Activated CD4-positive, alpha-beta T cell treated with anti-CD3 and anti-CD28 coated beads, Interleukin-2, amount 10 ng/mL, durations not matched to agents 7 days and 5 days (primary cell): ENCODE measurements at regions not wholly inside any gene's neighbourhood (a gene's known extent, or its start where the extent isn't known, plus 50 kb on each side); places are given as distances from the start of the nearest gene placed in this dataset.

ENCODE experiments used
- CTCF ChIA-PET: fragments of 350-600 bp; sonication (Branson Sonifier 250); formaldehyde crosslinking; loops from one replicate; lab custom pipeline; 2021; ENCODE audit warnings: antibody characterized with exemption; lab: Charles Lee
- POLR2A ChIA-PET: fragments of 350-600 bp; sonication (Branson Sonifier 250); formaldehyde crosslinking; loops from one replicate; lab custom pipeline; 2021; ENCODE audit warnings: antibody characterized with exemption; lab: Charles Lee
- DNase-seq: peaks from one replicate; pipeline ENCODE4 v3.0.0-alpha.2; 2020
- H3K27ac Mint-ChIP-seq: one replicate; pipeline ENCODE4 v1.8.0; 2021; ENCODE audit warnings: mild to moderate bottlenecking, moderate library complexity, mixed read lengths
- H3K27me3 Mint-ChIP-seq: one replicate; pipeline ENCODE4 v1.8.0; 2021; ENCODE audit warnings: mixed read lengths
- H3K36me3 Mint-ChIP-seq: one replicate; pipeline ENCODE4 v1.8.0; 2021; ENCODE audit warnings: low read depth, mixed read lengths
- H3K4me1 Mint-ChIP-seq: one replicate; pipeline ENCODE4 v1.8.0; 2021; ENCODE audit warnings: mixed read lengths
- H3K4me3 Mint-ChIP-seq: one replicate; pipeline ENCODE4 v1.8.0; 2021; ENCODE audit warnings: mild to moderate bottlenecking, moderate library complexity, mixed read lengths
- H3K9me3 Mint-ChIP-seq: one replicate; pipeline ENCODE4 v1.8.0; 2021; ENCODE audit warnings: mixed read lengths

GRCh38 chr10:124333931-124334330 is 84.8 kb downstream of the OAT start:
- peaks cover 3% of the 10 kb centered on the region for H3K9me3 Mint-ChIP-seq
- H3K36me3 Mint-ChIP-seq, result no peaks in the 10 kb centered on the region
- ChIA-PET POLR2A (no interaction called here), CTCF (no interaction called here)
- no peak for DNase-seq
- H3K4me3 Mint-ChIP-seq, result no peak overlapping the region
- H3K27ac Mint-ChIP-seq, result no peak overlapping the region
- peaks cover 16% of the 10 kb centered on the region for H3K27me3 Mint-ChIP-seq
- no peaks in the 10 kb centered on the region for H3K4me1 Mint-ChIP-seq

- no peak overlapping the region for H3K4me3 Mint-ChIP-seq
- H3K27ac Mint-ChIP-seq, result no peak overlapping the region
- no peaks in the 10 kb centered on the region for H3K36me3 Mint-ChIP-seq
- peaks cover 3% of the 10 kb centered on the region for H3K9me3 Mint-ChIP-seq
- CTCF ChIA-PET, result no interaction called here
- DNase-seq, result no peak
- POLR2A ChIA-PET, result no interaction called here
- H3K27me3 Mint-ChIP-seq, result peaks cover 16% of the 10 kb centered on the region
- H3K4me1 Mint-ChIP-seq, result no peaks in the 10 kb centered on the region
Measured at GRCh38 chr10:124332426-124332825, 86.3 kb downstream of the OAT start.

- Mint-ChIP-seq H3K27me3 (peaks cover 16% of the 10 kb centered on the region), H3K9me3 (peaks cover 3% of the 10 kb centered on the region), H3K4me1 (no peaks in the 10 kb centered on the region), H3K27ac (no peak overlapping the region), H3K4me3 (no peak overlapping the region), H3K36me3 (no peaks in the 10 kb centered on the region)
- POLR2A ChIA-PET, result no interaction called here
- no peak for DNase-seq
- CTCF ChIA-PET, result interaction anchor here (1.5 kb wide), 1 partner anchor 35 kb away, joined by 4 read pairs; no protein-coding TSS in a partner anchor
Measured at GRCh38 chr10:124329941-124330340, 88.8 kb downstream of the OAT start.

GRCh38 chr10:124329362-124329761 is 89.4 kb downstream of the OAT start:
- ChIA-PET CTCF (interaction anchor here (0.6 to 1.5 kb wide), 2 partner anchors 36 to 561 kb away, joined by 3 to 4 read pairs; no protein-coding TSS in a partner anchor), POLR2A (no interaction called here)
- Mint-ChIP-seq H3K9me3 (peaks cover 3% of the 10 kb centered on the region), H3K27ac (no peak overlapping the region), H3K4me1 (no peaks in the 10 kb centered on the region), H3K27me3 (peaks cover 16% of the 10 kb centered on the region), H3K36me3 (no peaks in the 10 kb centered on the region), H3K4me3 (no peak overlapping the region)
- no peak for DNase-seq

- CTCF ChIA-PET, result interaction anchor here (0.6 to 1.5 kb wide), 2 partner anchors 37 to 562 kb away, joined by 3 to 4 read pairs; no protein-coding TSS in a partner anchor
- peaks cover 3% of the 10 kb centered on the region for H3K9me3 Mint-ChIP-seq
- H3K27ac Mint-ChIP-seq, result no peak overlapping the region
- POLR2A ChIA-PET, result no interaction called here
- H3K36me3 Mint-ChIP-seq, result no peaks in the 10 kb centered on the region
- H3K27me3 Mint-ChIP-seq, result peaks cover 15% of the 10 kb centered on the region
- no peak overlapping the region for H3K4me3 Mint-ChIP-seq
- no peak for DNase-seq
- H3K4me1 Mint-ChIP-seq, result no peaks in the 10 kb centered on the region
Measured at GRCh38 chr10:124328477-124329220, 90.1 kb downstream of the OAT start.

GRCh38 chr10:124325998-124326636 is 92.6 kb downstream of the OAT start:
- POLR2A ChIA-PET, result no interaction called here
- CTCF ChIA-PET, result no interaction called here
- DNase-seq, result no peak
- no peaks in the 10 kb centered on the region for H3K36me3 Mint-ChIP-seq
- H3K27me3 Mint-ChIP-seq, result peaks cover 2% of the 10 kb centered on the region
- H3K4me1 Mint-ChIP-seq, result no peaks in the 10 kb centered on the region
- H3K9me3 Mint-ChIP-seq, result no peaks in the 10 kb centered on the region
- no peak overlapping the region for H3K4me3 Mint-ChIP-seq
- H3K27ac Mint-ChIP-seq, result no peak overlapping the region

- ChIA-PET POLR2A (no interaction called here), CTCF (no interaction called here)
- Mint-ChIP-seq H3K36me3 (no peaks in the 10 kb centered on the region), H3K9me3 (no peaks in the 10 kb centered on the region), H3K27ac (no peak overlapping the region), H3K27me3 (no peaks in the 10 kb centered on the region), H3K4me1 (no peaks in the 10 kb centered on the region), H3K4me3 (no peak overlapping the region)
- DNase-seq, result no peak
Measured at GRCh38 chr10:124325633-124325914, 93.1 kb downstream of the OAT start.

GRCh38 chr10:124324856-124325632 is 93.7 kb downstream of the OAT start:
- CTCF ChIA-PET, result no interaction called here
- Mint-ChIP-seq H3K27ac (no peak overlapping the region), H3K9me3 (no peaks in the 10 kb centered on the region), H3K4me3 (no peak overlapping the region), H3K4me1 (no peaks in the 10 kb centered on the region), H3K36me3 (no peaks in the 10 kb centered on the region), H3K27me3 (no peaks in the 10 kb centered on the region)
- no peak for DNase-seq
- POLR2A ChIA-PET, result no interaction called here

- Mint-ChIP-seq H3K4me1 (no peaks in the 10 kb centered on the region), H3K27ac (no peak overlapping the region), H3K4me3 (no peak overlapping the region), H3K27me3 (no peaks in the 10 kb centered on the region), H3K9me3 (no peaks in the 10 kb centered on the region), H3K36me3 (no peaks in the 10 kb centered on the region)
- no peak for DNase-seq
- POLR2A ChIA-PET, result no interaction called here
- CTCF ChIA-PET, result no interaction called here
Measured at GRCh38 chr10:124324451-124324850, 94.3 kb downstream of the OAT start.

- ChIA-PET POLR2A (no interaction called here), CTCF (no interaction called here)
- no peaks in the 10 kb centered on the region for H3K27me3 Mint-ChIP-seq
- no peak overlapping the region for H3K4me3 Mint-ChIP-seq
- no peak overlapping the region for H3K27ac Mint-ChIP-seq
- no peak for DNase-seq
- H3K4me1 Mint-ChIP-seq, result no peaks in the 10 kb centered on the region
- H3K9me3 Mint-ChIP-seq, result no peaks in the 10 kb centered on the region
- no peaks in the 10 kb centered on the region for H3K36me3 Mint-ChIP-seq
Measured at GRCh38 chr10:124323806-124324205, 94.9 kb downstream of the OAT start.

- Mint-ChIP-seq H3K4me3 (no peak overlapping the region), H3K27me3 (no peaks in the 10 kb centered on the region), H3K36me3 (no peaks in the 10 kb centered on the region), H3K4me1 (no peaks in the 10 kb centered on the region), H3K27ac (no peak overlapping the region), H3K9me3 (no peaks in the 10 kb centered on the region)
- POLR2A ChIA-PET, result no interaction called here
- no peak for DNase-seq
- CTCF ChIA-PET, result interaction anchor here (1.3 kb wide), 1 partner anchor 12 kb away, joined by 3 read pairs; no protein-coding TSS in a partner anchor
Measured at GRCh38 chr10:124323111-124323725, 95.5 kb downstream of the OAT start.

GRCh38 chr10:124322191-124322980 is 96.3 kb downstream of the OAT start:
- Mint-ChIP-seq H3K9me3 (no peaks in the 10 kb centered on the region), H3K27ac (no peak overlapping the region), H3K27me3 (no peaks in the 10 kb centered on the region), H3K4me3 (no peak overlapping the region), H3K4me1 (no peaks in the 10 kb centered on the region), H3K36me3 (no peaks in the 10 kb centered on the region)
- ChIA-PET CTCF (interaction anchor here (1.3 kb wide), 1 partner anchor 12 kb away, joined by 3 read pairs; no protein-coding TSS in a partner anchor), POLR2A (no interaction called here)
- DNase-seq, result no peak
